ENCODE measurements at regions not wholly inside any gene's neighbourhood (a gene's known extent, or its start where the extent isn't known, plus 50 kb on each side); places are given as distances from the start of the nearest gene placed in this dataset.

DNA sequence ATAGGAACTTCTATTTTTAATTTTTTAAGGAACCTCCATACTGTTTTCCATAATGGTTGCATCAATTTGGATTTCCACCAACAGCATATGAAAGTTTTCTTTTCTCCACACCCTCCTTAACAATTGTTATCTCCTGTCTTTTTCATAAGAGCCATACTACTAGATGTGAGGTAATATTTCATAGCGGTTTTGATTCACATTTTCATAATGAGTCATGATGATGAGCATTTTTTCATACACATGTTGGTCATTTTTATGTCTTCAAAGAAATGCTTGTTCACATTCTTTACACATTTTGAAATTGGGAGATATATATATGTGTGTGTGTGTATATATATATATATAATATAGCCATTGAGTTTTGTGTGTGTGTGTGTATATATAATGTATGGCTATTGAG lies 420.3 kb upstream of the PCDH9 start:
- Histone ChIP-seq H2BK12ac (ENCODE audit: low read depth, low read length) (no peak overlapping the region), H4K20me1 (replicated peaks in 1 of 2; ENCODE audit: control insufficient read depth in 1 of 2, insufficient read depth in 2 of 2, low read length in 2 of 2) (no peaks in the 10 kb centered on the region), H4K91ac (replicated peaks; ENCODE audit: insufficient read length, low read length) (no peak overlapping the region), H3K14ac (ENCODE audit: insufficient read length) (no peak overlapping the region), H3K4me2 (ENCODE audit: insufficient read depth in 1 of 2, low read depth in 2 of 2, low read length in 2 of 2) (no peak overlapping the region), H3K56ac (replicated peaks; ENCODE audit: insufficient read length, low read depth, low read length) (no peak overlapping the region), H2BK20ac (ENCODE audit: low read length) (no peak overlapping the region), H3K27ac (ENCODE audit: low read depth, low read length) (no peak overlapping the region), H3K18ac (ENCODE audit: extremely low read depth, low read length) (no peak overlapping the region), H3K27me3 (replicated peaks in 1 of 4; ENCODE audit: control insufficient read depth in 3 of 4, extremely low read depth in 1 of 4, insufficient read depth in 3 of 4, low read length in 3 of 4) (no peaks in the 10 kb centered on the region), H2BK120ac (replicated peaks; ENCODE audit: low read depth, low read length) (no peak overlapping the region), H2BK5ac (ENCODE audit: low read depth, low read length) (no peak overlapping the region), H3K23me2 (ENCODE audit: low read depth, low read length) (no peaks in the 10 kb centered on the region), H3K79me1 (ENCODE audit: low read depth, low read length) (no peaks in the 10 kb centered on the region), H3K36me3 (ENCODE audit: control insufficient read depth in 2 of 4, insufficient read depth in 4 of 4, low read length in 3 of 4) (no peaks in the 10 kb centered on the region), H3K23ac (ENCODE audit: insufficient read length) (no peak overlapping the region), H3K4ac (replicated peaks; ENCODE audit: insufficient read length, low read depth, low read length) (no peak overlapping the region), H3K9me3 (ENCODE audit: insufficient read depth in 2 of 2, low read depth in 1 of 2, low read length in 1 of 2) (no peaks in the 10 kb centered on the region), H3K4me1 (replicated peaks in 1 of 4; ENCODE audit: control insufficient read depth in 3 of 4, insufficient read depth in 4 of 4, low read length in 3 of 4) (no peaks in the 10 kb centered on the region), H3K4me3 (ENCODE audit: extremely low read depth in 1 of 4, insufficient read depth in 2 of 4, low read depth in 3 of 4, low read length in 4 of 4) (no peak overlapping the region), H3K79me2 (ENCODE audit: control insufficient read depth in 1 of 2, insufficient read depth in 2 of 2, low read length in 2 of 2) (no peaks in the 10 kb centered on the region), H4K8ac (ENCODE audit: extremely low read depth, insufficient read depth, low read length) (no peak overlapping the region), H2AFZ (ENCODE audit: low read length) (no peak overlapping the region), H2AK5ac (ENCODE audit: low read depth, low read length) (no peak overlapping the region), H2BK15ac (ENCODE audit: low read length) (no peak overlapping the region), H3K9ac (replicated peaks in 1 of 4; ENCODE audit: extremely low read depth in 1 of 4, low read depth in 3 of 4, low read length in 3 of 4) (no peak overlapping the region), H4K5ac (ENCODE audit: insufficient read length, low read depth, low read length) (no peak overlapping the region)
- WGBS, 2 experiments (ENCODE audit: extremely low coverage in 1 of 2, insufficient coverage in 1 of 2, insufficient read length in 1 of 2, insufficient replicate concordance in 2 of 2, low coverage in 1 of 2, low lambda C conversion rate in 2 of 2, missing lambda C conversion rate in 1 of 2): 94% methylated on average over 1 of the region's 1 CpG; no CpG with 5 or more reads in 1 of the 2 experiments
- DNase-seq (ENCODE audit: low read depth in 1 of 2, low spot score in 2 of 2): no peak
- no peak for FAIRE-seq
- ChIA-PET CTCF (ENCODE audit: partially characterized antibody) (interaction anchor here (0.6 kb wide), 1 partner anchor 1122 kb away, joined by 3 read pairs; no protein-coding TSS in a partner anchor), POLR2A (ENCODE audit: partially characterized antibody) (no interaction called here)
- TF ChIP-seq CTBP2 (IDR thresholded peaks at IDR 0.05; ENCODE audit: borderline replicate concordance, insufficient read depth, insufficient read length, low read length) (no peak), MAFK (IDR thresholded peaks at IDR 0.05; ENCODE audit: low read depth, low read length) (no peak), CEBPB (IDR thresholded peaks at IDR 0.05; ENCODE audit: low read depth, low read length) (no peak), SIN3A (conservative IDR thresholded peaks at IDR 0.05 in 1 of 2, IDR thresholded peaks at IDR 0.05 in 1 of 2; ENCODE audit: low read depth in 1 of 2, low read length in 2 of 2) (no peak), EGR1 (IDR thresholded peaks at IDR 0.05; ENCODE audit: borderline replicate concordance, low read depth, low read length) (no peak), NANOG (IDR thresholded peaks at IDR 0.05; ENCODE audit: insufficient read depth, low read depth, low read length, poor library complexity, severe bottlenecking) (no peak), POU5F1 (IDR thresholded peaks at IDR 0.05; ENCODE audit: low read depth, low read length) (no peak), POLR2AphosphoS5 (IDR thresholded peaks at IDR 0.05; ENCODE audit: low read depth, low read length) (no peak), CHD2 (IDR thresholded peaks at IDR 0.05; ENCODE audit: low read length) (no peak), TBP (IDR thresholded peaks at IDR 0.05; ENCODE audit: low read depth, low read length) (no peak)
- TF ChIP-seq, protein P1, sequence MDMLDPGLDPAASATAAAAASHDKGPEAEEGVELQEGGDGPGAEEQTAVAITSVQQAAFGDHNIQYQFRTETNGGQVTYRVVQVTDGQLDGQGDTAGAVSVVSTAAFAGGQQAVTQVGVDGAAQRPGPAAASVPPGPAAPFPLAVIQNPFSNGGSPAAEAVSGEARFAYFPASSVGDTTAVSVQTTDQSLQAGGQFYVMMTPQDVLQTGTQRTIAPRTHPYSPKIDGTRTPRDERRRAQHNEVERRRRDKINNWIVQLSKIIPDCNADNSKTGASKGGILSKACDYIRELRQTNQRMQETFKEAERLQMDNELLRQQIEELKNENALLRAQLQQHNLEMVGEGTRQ (IDR thresholded peaks at IDR 0.05; ENCODE audit: low read length): no peak

Data from H1 (cell line).